Lung (tissue), 11 donors: ENCODE measurements at regions not wholly inside any gene's neighbourhood (a gene's known extent, or its start where the extent isn't known, plus 50 kb on each side); places are given as distances from the start of the nearest gene placed in this dataset.

Experiments used
- ATAC-seq: fragments of 200-7000 bp; cut with Tn5 transposase; one replicate; pipeline ENCODE4 v1.9.1; 2020; ENCODE audit warnings: moderate number of reproducible peaks; ENCODE audit not compliant: insufficient read depth, low FRiP score
- DNase-seq, 3 donors: peaks; one replicate each; pipeline ENCODE4 v3.0.0-alpha.2; 2013 to 2017
- H3K27ac ChIP-seq, 2 donors: one replicate each; pipeline ENCODE4 v1.5.1; 2013; ENCODE audit warnings: mild to moderate bottlenecking in 2 of 2, moderate library complexity in 2 of 2, control low read depth in 1 of 2, inconsistent platforms in 1 of 2, low read depth in 1 of 2, low read length in 1 of 2
- H3K27me3 ChIP-seq, 3 donors: one replicate each; pipeline ENCODE4 v1.5.1; 2013; ENCODE audit warnings: low read length in 2 of 3; ENCODE audit not compliant: control insufficient read depth in 3 of 3, insufficient read depth in 3 of 3
- H3K36me3 ChIP-seq, 4 donors: one replicate each; pipeline ENCODE4 v1.5.1; 2013; ENCODE audit warnings: low read length in 4 of 4, mild to moderate bottlenecking in 1 of 4, moderate library complexity in 1 of 4; ENCODE audit not compliant: control insufficient read depth in 4 of 4, insufficient read depth in 4 of 4
- H3K4me1 ChIP-seq, 5 donors: one replicate each; pipeline ENCODE4 v1.5.1; 2013; ENCODE audit warnings: low read length in 5 of 5, mild to moderate bottlenecking in 2 of 5, moderate library complexity in 1 of 5; ENCODE audit not compliant: control insufficient read depth in 5 of 5, insufficient read depth in 5 of 5
- H3K4me3 ChIP-seq: one replicate; pipeline ENCODE4 v1.5.1; 2013; ENCODE audit warnings: mild to moderate bottlenecking, control low read depth, moderate library complexity
- H3K9ac ChIP-seq, 2 donors: one replicate each; pipeline ENCODE4 v1.5.1; 2013; ENCODE audit warnings: low read length in 2 of 2, control low read depth in 1 of 2; ENCODE audit not compliant: insufficient read depth in 1 of 2
- H3K9me3 ChIP-seq, 4 donors: one replicate each; pipeline ENCODE4 v1.5.1; 2013; ENCODE audit warnings: low read length in 3 of 4, mild to moderate bottlenecking in 1 of 4, moderate library complexity in 1 of 4; ENCODE audit not compliant: control insufficient read depth in 4 of 4, insufficient read depth in 3 of 4
- CTCF ChIP-seq: IDR thresholded peaks from 2 replicates; pipeline ENCODE4 v1.5.1; 2012; ENCODE audit warnings: mild to moderate bottlenecking; ENCODE audit errors: control extremely low read depth, extremely low read depth
- WGBS, 2 donors: extraction: QIAGEN DNeasy Blood & Tissue Kit; methylation state at CpG; one replicate each; pipeline ENCODE4 v1.1.7; 2013; 5-methylcytosine and 5-hydroxymethylcytosine counted together
- donor health status: control.
- donor health status: control.
- donor health status: Bipolar disorder and iron deficiency.
- donor health status: healthy.
- donor health status: DM: yes; HTN: yes; CAD: no.

GRCh38 chr14:29320286-29320685 lies 553.7 kb downstream of the FOXG1 start:
- Histone ChIP-seq H3K9ac (no peak overlapping the region), H3K27ac (no peak overlapping the region), H3K4me3 (no peak overlapping the region), H3K4me1 (no peaks in the 10 kb centered on the region), H3K27me3 (no peaks in the 10 kb centered on the region), H3K36me3 (no peaks in the 10 kb centered on the region), H3K9me3 (peaks cover 0 to 3% (median 0%) of the 10 kb centered on the region in 4 donors)
- DNase-seq = no peak
- 96 to 98% methylated on average over 1 of the region's 1 CpG for WGBS, 2 donors
- no peak for TF ChIP-seq CTCF
- ATAC-seq = no peak

GRCh38 chr14:29321646-29322045 lies 555.1 kb downstream of the FOXG1 start:
- Histone ChIP-seq H3K27ac (no peak overlapping the region), H3K27me3 (no peaks in the 10 kb centered on the region), H3K36me3 (no peaks in the 10 kb centered on the region), H3K9ac (no peak overlapping the region), H3K4me3 (no peak overlapping the region), H3K9me3 (peaks cover 0 to 3% (median 0%) of the 10 kb centered on the region in 4 donors), H3K4me1 (no peaks in the 10 kb centered on the region)
- no peak for ATAC-seq
- TF ChIP-seq CTCF = no peak
- no peak for DNase-seq

- H3K27me3 ChIP-seq = no peaks in the 10 kb centered on the region
- ATAC-seq = no peak
- peaks cover 0 to 3% (median 0%) of the 10 kb centered on the region in 4 donors for H3K9me3 ChIP-seq
- WGBS, 2 donors = 88 to 96% methylated on average over 3 of the region's 3 CpGs
- no peak for TF ChIP-seq CTCF
- no peak overlapping the region for H3K4me3 ChIP-seq
- H3K4me1 ChIP-seq = no peaks in the 10 kb centered on the region
- H3K9ac ChIP-seq = no peak overlapping the region
- no peaks in the 10 kb centered on the region for H3K36me3 ChIP-seq
- DNase-seq = no peak
- H3K27ac ChIP-seq = no peak overlapping the region
These were observed 573.0 kb downstream of the FOXG1 start for GRCh38 chr14:29339494-29340172.

- no peaks in the 10 kb centered on the region for H3K36me3 ChIP-seq
- no peak for DNase-seq
- 77 to 78% methylated on average over 1 of the region's 1 CpG for WGBS, 2 donors
- no peaks in the 10 kb centered on the region for H3K27me3 ChIP-seq
- TF ChIP-seq CTCF = no peak
- no peak overlapping the region for H3K4me3 ChIP-seq
- no peaks in the 10 kb centered on the region for H3K9me3 ChIP-seq
- no peak overlapping the region for H3K9ac ChIP-seq
- no peak overlapping the region for H3K27ac ChIP-seq
- ATAC-seq = no peak
- H3K4me1 ChIP-seq = no peaks in the 10 kb centered on the region
These were observed 579.1 kb downstream of the PRKD1 start for GRCh38 chr14:29348504-29348903.
